ENCODE measurements at regions not wholly inside any gene's neighbourhood (a gene's known extent, or its start where the extent isn't known, plus 50 kb on each side); places are given as distances from the start of the nearest gene placed in this dataset.

DNA sequence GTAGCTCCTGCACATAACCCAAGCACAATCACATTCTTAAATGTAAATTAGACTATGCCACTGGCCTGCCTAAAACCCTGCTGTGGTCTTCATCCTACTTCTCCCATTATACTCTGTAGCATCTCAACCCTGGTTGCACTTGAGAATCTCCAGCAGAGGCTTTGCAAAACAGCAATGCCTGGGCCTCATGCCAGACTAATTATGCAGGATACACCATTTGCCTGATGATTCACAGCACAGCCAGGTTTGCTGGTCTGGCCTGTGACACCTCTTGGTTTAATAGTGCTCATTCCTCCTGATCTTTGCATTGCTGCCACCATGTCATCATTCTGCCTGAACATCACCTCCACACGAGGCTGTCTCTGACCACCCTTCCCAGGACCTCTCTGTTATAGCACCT is 491.9 kb upstream of the TOM1L1 start:
- Histone ChIP-seq H3K14ac (ENCODE audit: insufficient read length) (no peak overlapping the region), H2BK5ac (ENCODE audit: low read depth, low read length) (no peak overlapping the region), H2AFZ (ENCODE audit: low read length) (no peak overlapping the region), H3K79me2 (ENCODE audit: control insufficient read depth in 1 of 2, insufficient read depth in 2 of 2, low read length in 2 of 2) (no peaks in the 10 kb centered on the region), H3K56ac (replicated peaks; ENCODE audit: insufficient read length, low read depth, low read length) (no peak overlapping the region), H3K23me2 (ENCODE audit: low read depth, low read length) (no peaks in the 10 kb centered on the region; the same call in 1 of the 2 replicates), H3K23ac (ENCODE audit: insufficient read length) (no peak overlapping the region), H3K4me3 (ENCODE audit: extremely low read depth in 1 of 4, insufficient read depth in 2 of 4, low read depth in 3 of 4, low read length in 4 of 4) (no peak overlapping the region), H2BK120ac (replicated peaks; ENCODE audit: low read depth, low read length) (no peak overlapping the region), H2AK5ac (ENCODE audit: low read depth, low read length) (no peak overlapping the region), H3K4me2 (ENCODE audit: insufficient read depth in 1 of 2, low read depth in 2 of 2, low read length in 2 of 2) (no peak overlapping the region), H4K8ac (ENCODE audit: extremely low read depth, insufficient read depth, low read length) (no peak overlapping the region), H4K91ac (replicated peaks; ENCODE audit: insufficient read length, low read length) (no peak overlapping the region), H3K27me3 (replicated peaks in 1 of 4; ENCODE audit: control insufficient read depth in 3 of 4, extremely low read depth in 1 of 4, insufficient read depth in 3 of 4, low read length in 3 of 4) (no peaks in the 10 kb centered on the region), H3K4ac (replicated peaks; ENCODE audit: insufficient read length, low read depth, low read length) (no peak overlapping the region), H4K20me1 (replicated peaks in 1 of 2; ENCODE audit: control insufficient read depth in 1 of 2, insufficient read depth in 2 of 2, low read length in 2 of 2) (no peaks in the 10 kb centered on the region), H2BK20ac (ENCODE audit: low read length) (peak overlapping the region; percentile 35; the same call in 1 of the 2 replicates), H3K27ac (ENCODE audit: low read depth, low read length) (no peak overlapping the region), H3K4me1 (replicated peaks in 1 of 4; ENCODE audit: control insufficient read depth in 3 of 4, insufficient read depth in 4 of 4, low read length in 3 of 4) (no peaks in the 10 kb centered on the region), H3K9ac (replicated peaks in 1 of 4; ENCODE audit: extremely low read depth in 1 of 4, low read depth in 3 of 4, low read length in 3 of 4) (no peak overlapping the region), H3K79me1 (ENCODE audit: low read depth, low read length) (no peaks in the 10 kb centered on the region), H3K18ac (ENCODE audit: extremely low read depth, low read length) (no peak overlapping the region), H2BK12ac (ENCODE audit: low read depth, low read length) (no peak overlapping the region), H4K5ac (ENCODE audit: insufficient read length, low read depth, low read length) (no peak overlapping the region), H2BK15ac (ENCODE audit: low read length) (no peak overlapping the region), H3K9me3 (ENCODE audit: insufficient read depth in 2 of 2, low read depth in 1 of 2, low read length in 1 of 2) (no peaks in the 10 kb centered on the region), H3K36me3 (ENCODE audit: control insufficient read depth in 2 of 4, insufficient read depth in 4 of 4, low read length in 3 of 4) (no peaks in the 10 kb centered on the region)
- WGBS, 2 experiments (ENCODE audit: extremely low coverage in 1 of 2, insufficient coverage in 1 of 2, insufficient read length in 1 of 2, insufficient replicate concordance in 2 of 2, low coverage in 1 of 2, low lambda C conversion rate in 2 of 2, missing lambda C conversion rate in 1 of 2): 81% methylated on average over 1 of the region's 1 CpG; no CpG with 5 or more reads in 1 of the 2 experiments
- ChIA-PET POLR2A (ENCODE audit: partially characterized antibody) (no interaction called here), CTCF (ENCODE audit: partially characterized antibody) (no interaction called here)
- DNase-seq (ENCODE audit: low read depth in 1 of 2, low spot score in 2 of 2): no peak
- FAIRE-seq: no peak
- TF ChIP-seq CEBPB (IDR thresholded peaks at IDR 0.05; ENCODE audit: low read depth, low read length) (no peak), CHD2 (IDR thresholded peaks at IDR 0.05; ENCODE audit: low read length) (no peak), CHD1 (IDR thresholded peaks at IDR 0.05; ENCODE audit: low read depth, low read length) (no peak)
- TF ChIP-seq, protein P1, sequence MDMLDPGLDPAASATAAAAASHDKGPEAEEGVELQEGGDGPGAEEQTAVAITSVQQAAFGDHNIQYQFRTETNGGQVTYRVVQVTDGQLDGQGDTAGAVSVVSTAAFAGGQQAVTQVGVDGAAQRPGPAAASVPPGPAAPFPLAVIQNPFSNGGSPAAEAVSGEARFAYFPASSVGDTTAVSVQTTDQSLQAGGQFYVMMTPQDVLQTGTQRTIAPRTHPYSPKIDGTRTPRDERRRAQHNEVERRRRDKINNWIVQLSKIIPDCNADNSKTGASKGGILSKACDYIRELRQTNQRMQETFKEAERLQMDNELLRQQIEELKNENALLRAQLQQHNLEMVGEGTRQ (IDR thresholded peaks at IDR 0.05; ENCODE audit: low read length): no peak
